ENCODE measurements at regions not wholly inside any gene's neighbourhood (a gene's known extent, or its start where the extent isn't known, plus 50 kb on each side); places are given as distances from the start of the nearest gene placed in this dataset.

GRCh38 chr13:48165727-48166126 is 67.3 kb upstream of the ITM2B start:
- no peak for TF ChIP-seq POLR2A (IDR thresholded peaks at IDR 0.05)
- no peak for TF ChIP-seq CTCF (IDR thresholded peaks at IDR 0.05)
- TF ChIP-seq EP300 (IDR thresholded peaks at IDR 0.05), result no peak
